ENCODE measurements at regions not wholly inside any gene's neighbourhood (a gene's known extent, or its start where the extent isn't known, plus 50 kb on each side); places are given as distances from the start of the nearest gene placed in this dataset.

DNA sequence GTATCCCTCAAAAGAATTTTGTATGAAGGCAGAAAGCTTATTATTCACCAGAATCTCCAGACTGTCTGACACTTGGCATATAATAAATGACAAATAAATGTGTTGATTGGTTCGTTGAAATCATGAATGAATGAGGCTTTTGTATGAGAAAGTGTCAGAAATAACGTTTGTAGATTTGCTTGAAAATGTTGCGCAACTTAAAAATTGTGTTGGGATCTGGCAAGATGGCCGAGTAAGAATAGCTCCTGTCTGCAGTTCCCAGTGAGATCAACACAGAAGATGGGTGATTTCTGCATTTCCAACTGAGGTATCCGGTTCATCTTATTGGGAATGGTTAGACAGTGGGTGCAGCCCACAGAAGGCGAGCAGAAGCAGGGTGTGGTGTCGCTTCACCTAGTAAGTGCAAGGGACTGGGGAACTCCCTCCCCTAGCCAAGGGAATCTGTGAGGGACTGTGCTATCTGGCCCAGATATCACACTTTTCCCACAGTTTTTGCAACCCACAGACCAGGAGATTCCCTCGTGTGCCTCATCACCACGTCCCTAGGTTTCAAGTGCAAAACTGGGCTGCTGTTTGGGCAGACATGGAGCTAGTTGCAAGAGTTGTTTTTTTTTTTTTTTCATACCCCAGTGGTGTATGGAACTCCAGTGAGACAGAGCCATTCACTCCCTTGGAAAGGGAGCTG is 759.0 kb downstream of the LTN1 start (continued):
- TF ChIP-seq, protein P1, sequence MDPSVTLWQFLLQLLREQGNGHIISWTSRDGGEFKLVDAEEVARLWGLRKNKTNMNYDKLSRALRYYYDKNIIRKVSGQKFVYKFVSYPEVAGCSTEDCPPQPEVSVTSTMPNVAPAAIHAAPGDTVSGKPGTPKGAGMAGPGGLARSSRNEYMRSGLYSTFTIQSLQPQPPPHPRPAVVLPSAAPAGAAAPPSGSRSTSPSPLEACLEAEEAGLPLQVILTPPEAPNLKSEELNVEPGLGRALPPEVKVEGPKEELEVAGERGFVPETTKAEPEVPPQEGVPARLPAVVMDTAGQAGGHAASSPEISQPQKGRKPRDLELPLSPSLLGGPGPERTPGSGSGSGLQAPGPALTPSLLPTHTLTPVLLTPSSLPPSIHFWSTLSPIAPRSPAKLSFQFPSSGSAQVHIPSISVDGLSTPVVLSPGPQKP (CRISPR knock-in tag; IDR thresholded peaks at IDR 0.05), result no peak
- TF ChIP-seq CEBPG (CRISPR knock-in tag; IDR thresholded peaks at IDR 0.05) (no peak), CEBPG (tag; conservative IDR thresholded peaks at IDR 0.05 in 1 of 2, IDR thresholded peaks at IDR 0.05 in 1 of 2) (peak; percentile 29 to 92; a peak in 3 of 4 replicates), ZNF780A (CRISPR knock-in tag; IDR thresholded peaks at IDR 0.05) (no peak), KDM4B (IDR thresholded peaks at IDR 0.05; ENCODE audit: borderline replicate concordance in 2 of 2, low read depth in 1 of 2) (no peak)

DNA sequence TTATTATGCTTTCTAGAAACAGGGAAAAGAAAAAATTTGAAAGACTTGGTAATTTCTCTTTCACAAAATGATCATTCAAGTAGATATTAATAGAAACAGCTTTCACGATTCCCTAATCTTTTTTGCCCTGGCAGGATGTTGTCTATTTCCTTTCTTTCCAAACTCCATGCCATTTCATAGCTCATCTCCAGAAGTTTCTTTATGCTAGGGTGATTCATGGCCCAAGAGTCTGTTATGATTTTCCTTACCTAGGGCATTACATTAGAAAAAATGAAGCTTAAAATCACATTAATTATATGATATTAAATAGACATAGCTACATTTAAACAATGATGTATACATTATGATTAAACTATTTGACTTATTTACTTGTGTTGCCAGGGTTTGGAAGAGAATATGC is 762.1 kb downstream of the LTN1 start:
- CTCF ChIA-PET (ENCODE audit: low intra/inter-chr PET ratio), result no interaction called here
- no peaks in the 10 kb centered on the region for H3K36me3 ChIP-seq (ENCODE audit: control insufficient read depth, insufficient read depth, low read length)
- FAIRE-seq, result no peak
- no peaks in the 10 kb centered on the region for H3K4me1 ChIP-seq (replicated peaks in 1 of 2; ENCODE audit: control insufficient read depth in 2 of 2, insufficient read depth in 2 of 2, low read length in 2 of 2)
- intact Hi-C loops (cut with micrococcal nuclease), result no loop called here
- H3K9ac ChIP-seq (ENCODE audit: insufficient read depth in 1 of 2, low read depth in 2 of 2, low read length in 2 of 2), result no peak overlapping the region
- no peak for ATAC-seq
- H3K4me2 ChIP-seq (ENCODE audit: insufficient read depth, low read length), result no peak overlapping the region
- in situ Hi-C loops (cut with MboI), result no loop called here
- POLR2A ChIA-PET, result interaction anchor here (0.5 kb wide), 1 partner anchor 18 kb away, joined by 3 read pairs; no protein-coding TSS in a partner anchor
- no peak overlapping the region for H3K27ac ChIP-seq (ENCODE audit: extremely low read depth, low read depth, low read length)
- no peak overlapping the region for H3K4me3 ChIP-seq
- no peak for DNase-seq (ENCODE audit: extremely low read depth in 1 of 4, low spot score in 3 of 4)
- no peaks in the 10 kb centered on the region for H3K79me2 ChIP-seq (ENCODE audit: control insufficient read depth, insufficient read depth, low read length)
- WGBS (ENCODE audit: insufficient coverage, low coverage, missing lambda C conversion rate), result 0% methylated on average over 1 of the region's 1 CpG
- BruUV-seq (replicated peaks), result no TSS peak
- no peaks in the 10 kb centered on the region for H3K9me3 ChIP-seq (replicated peaks; ENCODE audit: control insufficient read depth, insufficient read depth, low read depth, low read length)
- H3K27me3 ChIP-seq (ENCODE audit: control insufficient read depth in 2 of 2, insufficient read depth in 2 of 2, low read length in 2 of 2), result no peaks in the 10 kb centered on the region
- H3K9me1 ChIP-seq (ENCODE audit: control insufficient read depth, insufficient read depth, low read length), result no peaks in the 10 kb centered on the region
- H2AFZ ChIP-seq (ENCODE audit: low read depth, low read length), result no peak overlapping the region
- no peaks in the 10 kb centered on the region for H4K20me1 ChIP-seq (replicated peaks; ENCODE audit: control insufficient read depth, insufficient read depth, low read length)
- no peak for TF ChIP-seq FOXA1 (IDR thresholded peaks at IDR 0.05; ENCODE audit: borderline replicate concordance)
- no peak for TF ChIP-seq KLF6 (CRISPR knock-in tag; IDR thresholded peaks at IDR 0.05; ENCODE audit: borderline replicate concordance)
- TF ChIP-seq, protein P2, sequence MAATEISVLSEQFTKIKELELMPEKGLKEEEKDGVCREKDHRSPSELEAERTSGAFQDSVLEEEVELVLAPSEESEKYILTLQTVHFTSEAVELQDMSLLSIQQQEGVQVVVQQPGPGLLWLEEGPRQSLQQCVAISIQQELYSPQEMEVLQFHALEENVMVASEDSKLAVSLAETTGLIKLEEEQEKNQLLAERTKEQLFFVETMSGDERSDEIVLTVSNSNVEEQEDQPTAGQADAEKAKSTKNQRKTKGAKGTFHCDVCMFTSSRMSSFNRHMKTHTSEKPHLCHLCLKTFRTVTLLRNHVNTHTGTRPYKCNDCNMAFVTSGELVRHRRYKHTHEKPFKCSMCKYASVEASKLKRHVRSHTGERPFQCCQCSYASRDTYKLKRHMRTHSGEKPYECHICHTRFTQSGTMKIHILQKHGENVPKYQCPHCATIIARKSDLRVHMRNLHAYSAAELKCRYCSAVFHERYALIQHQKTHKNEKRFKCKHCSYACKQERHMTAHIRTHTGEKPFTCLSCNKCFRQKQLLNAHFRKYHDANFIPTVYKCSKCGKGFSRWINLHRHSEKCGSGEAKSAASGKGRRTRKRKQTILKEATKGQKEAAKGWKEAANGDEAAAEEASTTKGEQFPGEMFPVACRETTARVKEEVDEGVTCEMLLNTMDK (IDR thresholded peaks at IDR 0.05; ENCODE audit: borderline replicate concordance, insufficient read depth, low read depth, low read length, poor library complexity, severe bottlenecking), result no peak
- TF ChIP-seq HNRNPLL (IDR thresholded peaks at IDR 0.05; ENCODE audit: low read depth, low read length, poor library complexity, severe bottlenecking), result no peak
- no peak for TF ChIP-seq SP2 (IDR thresholded peaks at IDR 0.05; ENCODE audit: extremely low read depth, low read depth, low read length, poor library complexity, severe bottlenecking)
- TF ChIP-seq SMARCA4 (IDR thresholded peaks at IDR 0.05), result no peak
- no peak for TF ChIP-seq POLR2H (tag; IDR thresholded peaks at IDR 0.05; ENCODE audit: low read depth)
- TF ChIP-seq, protein P3, sequence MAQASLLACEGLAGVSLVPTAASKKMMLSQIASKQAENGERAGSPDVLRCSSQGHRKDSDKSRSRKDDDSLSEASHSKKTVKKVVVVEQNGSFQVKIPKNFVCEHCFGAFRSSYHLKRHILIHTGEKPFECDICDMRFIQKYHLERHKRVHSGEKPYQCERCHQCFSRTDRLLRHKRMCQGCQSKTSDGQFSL (CRISPR knock-in tag; IDR thresholded peaks at IDR 0.05), result no peak
- TF ChIP-seq, protein P3 (tag; IDR thresholded peaks at IDR 0.05), result no peak
- TF ChIP-seq, protein P4, sequence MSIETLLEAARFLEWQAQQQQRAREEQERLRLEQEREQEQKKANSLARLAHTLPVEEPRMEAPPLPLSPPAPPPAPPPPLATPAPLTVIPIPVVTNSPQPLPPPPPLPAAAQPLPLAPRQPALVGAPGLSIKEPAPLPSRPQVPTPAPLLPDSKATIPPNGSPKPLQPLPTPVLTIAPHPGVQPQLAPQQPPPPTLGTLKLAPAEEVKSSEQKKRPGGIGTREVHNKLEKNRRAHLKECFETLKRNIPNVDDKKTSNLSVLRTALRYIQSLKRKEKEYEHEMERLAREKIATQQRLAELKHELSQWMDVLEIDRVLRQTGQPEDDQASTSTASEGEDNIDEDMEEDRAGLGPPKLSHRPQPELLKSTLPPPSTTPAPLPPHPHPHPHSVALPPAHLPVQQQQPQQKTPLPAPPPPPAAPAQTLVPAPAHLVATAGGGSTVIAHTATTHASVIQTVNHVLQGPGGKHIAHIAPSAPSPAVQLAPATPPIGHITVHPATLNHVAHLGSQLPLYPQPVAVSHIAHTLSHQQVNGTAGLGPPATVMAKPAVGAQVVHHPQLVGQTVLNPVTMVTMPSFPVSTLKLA (conservative IDR thresholded peaks at IDR 0.05), result no peak
